SK-N-SH (cell line): ENCODE measurements at regions not wholly inside any gene's neighbourhood (a gene's known extent, or its start where the extent isn't known, plus 50 kb on each side); places are given as distances from the start of the nearest gene placed in this dataset.

Experiments
- CTCF ChIA-PET: fragments of 300-600, 350-600 bp; formaldehyde crosslinking; extraction: SDS; loops from one replicate; lab custom pipeline; 2021; lab: Yijun Ruan, JAX
- POLR2A ChIA-PET: fragments of 350-600 bp; sonication (Branson Sonifier 250); formaldehyde crosslinking; extraction: SDS; loops from one replicate; lab custom pipeline; 2020; ENCODE audit warnings: antibody characterized with exemption, inconsistent platforms; lab: Yijun Ruan, JAX
- DNase-seq: peaks from one replicate; pipeline ENCODE4 v3.0.0; 2012
- H2AFZ ChIP-seq: fragments of 200-600 bp; sonication (generic); 2 replicates; pipeline ENCODE4 v1.8.1; 2016; ENCODE audit warnings: antibody characterized with exemption, mild to moderate bottlenecking, low read depth
- H3F3A ChIP-seq: fragments of 200-600 bp; sonication (generic); replicated peaks from 2 replicates; pipeline ENCODE3; 2016; ENCODE audit warnings: antibody characterized with exemption, mild to moderate bottlenecking; ENCODE audit not compliant: insufficient read depth
- H3K27ac ChIP-seq, 2 experiments: fragments of 200-500 bp in 1 of 2; fragments of 200-600 bp in 1 of 2; sonication (Bioruptor generic) in 1 of 2; sonication (generic), shearing (Covaris generic) in 1 of 2; 2 replicates each; pipeline versions ENCODE4 v1.5.1 to v1.6.1; 2014 to 2016; ENCODE audit warnings: low read depth in 2 of 2, inconsistent platforms in 1 of 2, low read length in 1 of 2, mild to moderate bottlenecking in 1 of 2, mixed read lengths in 1 of 2
- H3K27me3 ChIP-seq: fragments of 200-600 bp; sonication (generic), shearing (Covaris generic); 2 replicates; pipeline ENCODE4 v1.6.1; 2016; ENCODE audit warnings: mixed run types; ENCODE audit not compliant: insufficient read depth
- H3K36me3 ChIP-seq, 2 experiments: fragments of 200-500 bp in 1 of 2; fragments of 200-600 bp in 1 of 2; sonication (Bioruptor generic) in 1 of 2; sonication (generic) in 1 of 2; replicated peaks in 1 of 2; 2 replicates each; pipeline versions ENCODE3 to v1.5.1; 2014 to 2016; ENCODE audit warnings: low read length in 1 of 2, mild to moderate bottlenecking in 1 of 2; ENCODE audit not compliant: insufficient read depth in 2 of 2, control insufficient read depth in 1 of 2
- H3K4me1 ChIP-seq, 2 experiments: fragments of 200-500 bp in 1 of 2; fragments of 200-600 bp in 1 of 2; sonication (Bioruptor generic) in 1 of 2; sonication (generic), shearing (Covaris generic) in 1 of 2; 2 replicates each; pipeline versions ENCODE4 v1.5.1 to v1.6.1; 2014 to 2016; ENCODE audit warnings: low read depth in 1 of 2, low read length in 1 of 2, mixed run types in 1 of 2; ENCODE audit not compliant: insufficient read depth in 2 of 2, control insufficient read depth in 1 of 2
- H3K4me2 ChIP-seq: fragments of 200-600 bp; sonication (generic), shearing (Covaris generic); 2 replicates; pipeline ENCODE4 v1.6.1; 2017; ENCODE audit warnings: mixed run types
- H3K4me3 ChIP-seq, 2 experiments: fragments of 200-500 bp in 1 of 2; fragments of 200-600 bp in 1 of 2; sonication (Bioruptor generic) in 1 of 2; sonication (generic), shearing (Covaris generic) in 1 of 2; 2 replicates each; pipeline versions ENCODE4 v1.5.1 to v1.8.1; 2014 to 2016; ENCODE audit warnings: low read depth in 2 of 2, inconsistent platforms in 1 of 2, low read length in 1 of 2, mild to moderate bottlenecking in 1 of 2, mixed read lengths in 1 of 2, moderate library complexity in 1 of 2
- H3K79me2 ChIP-seq: fragments of 200-600 bp; sonication (generic); 2 replicates; pipeline ENCODE4 v1.8.1; 2017; ENCODE audit warnings: mild to moderate bottlenecking; ENCODE audit not compliant: insufficient read depth
- H3K9ac ChIP-seq: fragments of 200-600 bp; sonication (generic); 2 replicates; pipeline ENCODE4 v1.6.1; 2017; ENCODE audit warnings: mixed run types
- H3K9me2 ChIP-seq: fragments of 200-600 bp; sonication (generic); 2 replicates; pipeline ENCODE4 v1.6.1; 2017; ENCODE audit warnings: mixed run types
- H3K9me3 ChIP-seq: fragments of 200-600 bp; sonication (generic); 2 replicates; pipeline ENCODE4 v1.6.1; 2017; ENCODE audit warnings: mixed run types, mild to moderate bottlenecking, moderate library complexity
- H4K20me1 ChIP-seq: fragments of 200-600 bp; sonication (generic); 2 replicates; pipeline ENCODE4 v1.6.1; 2017; ENCODE audit warnings: mild to moderate bottlenecking, mixed run types; ENCODE audit not compliant: insufficient read depth
- CHD2 ChIP-seq: fragments of 150-350 bp; IDR thresholded peaks from 2 replicates; pipeline ENCODE4 v1.6.1; 2018; ENCODE audit warnings: low read length; ENCODE audit not compliant: partially characterized antibody
- ELF1 ChIP-seq: IDR thresholded peaks from 2 replicates; pipeline ENCODE4 v1.4.0; 2012
- FOXJ3 ChIP-seq: sonication (generic); formaldehyde crosslinking; IDR thresholded peaks from 2 replicates; pipeline ENCODE4 v1.5.1; 2020; ENCODE audit warnings: mild to moderate bottlenecking, missing genetic modification reagents
- GABPA ChIP-seq: IDR thresholded peaks from 2 replicates; pipeline ENCODE4 v1.4.0; 2012; ENCODE audit warnings: low read depth, mild to moderate bottlenecking
- JUND ChIP-seq: IDR thresholded peaks from 2 replicates; pipeline ENCODE4 v1.4.0; 2012
- MEF2A ChIP-seq: IDR thresholded peaks from 2 replicates; pipeline ENCODE4 v1.4.0; 2012; ENCODE audit warnings: low read depth, borderline replicate concordance
- RFX5 ChIP-seq: IDR thresholded peaks from 2 replicates; pipeline ENCODE4 v1.6.1; 2012; ENCODE audit warnings: mild to moderate bottlenecking, improper control_type of control experiment, low read length
- SMC3 ChIP-seq: IDR thresholded peaks from 2 replicates; pipeline ENCODE4 v1.6.1; 2012; ENCODE audit warnings: low read depth, low read length, improper control_type of control experiment
- WGBS: methylation state at CpG from one replicate; pipeline ENCODE4 v1.1.6; 2017; ENCODE audit warnings: low lambda C conversion rate; 5-methylcytosine and 5-hydroxymethylcytosine counted together
- TF ChIP-seq, protein P1 (sequence below): IDR thresholded peaks from 2 replicates; pipeline ENCODE4 v1.6.1; 2012; ENCODE audit warnings: mild to moderate bottlenecking, low read depth, low read length, moderate library complexity
- TF ChIP-seq, protein P2 (sequence below): IDR thresholded peaks from 2 replicates; pipeline ENCODE4 v1.4.0; 2012; ENCODE audit warnings: low read depth, borderline replicate concordance
- TF ChIP-seq, protein P3 (sequence below): IDR thresholded peaks from 2 replicates; pipeline ENCODE4; 2012

DNA sequence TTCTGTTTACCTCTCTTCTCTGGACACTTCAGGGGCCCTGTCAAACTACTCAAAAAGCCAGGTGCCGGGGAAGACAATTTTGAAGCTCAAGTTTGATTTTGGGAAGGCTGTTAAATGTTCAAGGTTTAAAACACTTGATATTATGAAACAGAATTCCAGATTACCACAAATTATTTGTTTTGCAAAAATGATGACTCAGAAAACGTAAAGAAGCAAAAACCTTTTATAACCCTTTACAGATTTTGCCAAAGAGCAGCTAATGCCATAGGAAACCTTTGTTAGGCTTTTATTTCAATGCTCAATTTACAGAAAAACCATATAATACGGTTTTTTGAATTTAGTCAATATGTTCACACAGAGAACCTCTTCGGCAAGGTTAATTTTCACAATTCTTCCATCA lies 593.4 kb upstream of the ZP4 start (continued):
- TF ChIP-seq, protein P1, sequence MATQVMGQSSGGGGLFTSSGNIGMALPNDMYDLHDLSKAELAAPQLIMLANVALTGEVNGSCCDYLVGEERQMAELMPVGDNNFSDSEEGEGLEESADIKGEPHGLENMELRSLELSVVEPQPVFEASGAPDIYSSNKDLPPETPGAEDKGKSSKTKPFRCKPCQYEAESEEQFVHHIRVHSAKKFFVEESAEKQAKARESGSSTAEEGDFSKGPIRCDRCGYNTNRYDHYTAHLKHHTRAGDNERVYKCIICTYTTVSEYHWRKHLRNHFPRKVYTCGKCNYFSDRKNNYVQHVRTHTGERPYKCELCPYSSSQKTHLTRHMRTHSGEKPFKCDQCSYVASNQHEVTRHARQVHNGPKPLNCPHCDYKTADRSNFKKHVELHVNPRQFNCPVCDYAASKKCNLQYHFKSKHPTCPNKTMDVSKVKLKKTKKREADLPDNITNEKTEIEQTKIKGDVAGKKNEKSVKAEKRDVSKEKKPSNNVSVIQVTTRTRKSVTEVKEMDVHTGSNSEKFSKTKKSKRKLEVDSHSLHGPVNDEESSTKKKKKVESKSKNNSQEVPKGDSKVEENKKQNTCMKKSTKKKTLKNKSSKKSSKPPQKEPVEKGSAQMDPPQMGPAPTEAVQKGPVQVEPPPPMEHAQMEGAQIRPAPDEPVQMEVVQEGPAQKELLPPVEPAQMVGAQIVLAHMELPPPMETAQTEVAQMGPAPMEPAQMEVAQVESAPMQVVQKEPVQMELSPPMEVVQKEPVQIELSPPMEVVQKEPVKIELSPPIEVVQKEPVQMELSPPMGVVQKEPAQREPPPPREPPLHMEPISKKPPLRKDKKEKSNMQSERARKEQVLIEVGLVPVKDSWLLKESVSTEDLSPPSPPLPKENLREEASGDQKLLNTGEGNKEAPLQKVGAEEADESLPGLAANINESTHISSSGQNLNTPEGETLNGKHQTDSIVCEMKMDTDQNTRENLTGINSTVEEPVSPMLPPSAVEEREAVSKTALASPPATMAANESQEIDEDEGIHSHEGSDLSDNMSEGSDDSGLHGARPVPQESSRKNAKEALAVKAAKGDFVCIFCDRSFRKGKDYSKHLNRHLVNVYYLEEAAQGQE, result no peak
- TF ChIP-seq, all 33 proteins: peak for 0

DNA sequence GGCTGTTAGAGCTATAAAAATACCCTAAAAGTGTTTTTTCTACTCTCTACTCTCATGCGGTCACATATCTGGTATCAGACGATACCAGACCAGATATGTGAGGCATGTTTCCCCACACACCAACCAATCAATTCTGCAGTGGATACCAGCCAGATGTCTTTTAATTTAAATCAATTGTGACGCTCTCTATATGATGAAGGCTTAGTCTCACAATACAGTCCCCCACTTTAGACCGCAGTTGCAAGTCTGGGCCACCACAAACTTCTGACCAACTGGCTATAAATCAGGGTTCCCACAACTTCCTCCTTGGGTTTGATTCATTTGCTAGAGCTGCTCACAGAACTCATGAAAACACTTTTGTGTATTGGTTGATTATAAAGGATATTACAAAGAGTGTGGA lies 586.1 kb upstream of the ZP4 start:
- Histone ChIP-seq H3K4me3 (no peak overlapping the region), H3K9ac (no peak overlapping the region), H2AFZ (no peak overlapping the region), H3K79me2 (no peaks in the 10 kb centered on the region), H3K27me3 (no peaks in the 10 kb centered on the region), H4K20me1 (no peaks in the 10 kb centered on the region), H3K36me3 (no peaks in the 10 kb centered on the region), H3K27ac (peak overlapping the region in 1 of 2 experiments; percentile 86; a peak in 2 of 4 replicates), H3K4me2 (no peak overlapping the region), H3K9me3 (no peaks in the 10 kb centered on the region), H3F3A (no peaks in the 10 kb centered on the region), H3K4me1 (peaks cover 0 to 18% of the 10 kb centered on the region in 2 experiments; a peak in 2 of 4 replicates), H3K9me2 (no peaks in the 10 kb centered on the region)
- WGBS, result 80% methylated on average over 4 of the region's 4 CpGs
- POLR2A ChIA-PET, result no interaction called here
- DNase-seq, result no peak
- TF ChIP-seq ELF1 (no peak), CHD2 (no peak), SMC3 (no peak), JUND (no peak), FOXJ3 (CRISPR knock-in tag) (no peak), RFX5 (no peak), GABPA (no peak), MEF2A (no peak)
- TF ChIP-seq, protein P2, sequence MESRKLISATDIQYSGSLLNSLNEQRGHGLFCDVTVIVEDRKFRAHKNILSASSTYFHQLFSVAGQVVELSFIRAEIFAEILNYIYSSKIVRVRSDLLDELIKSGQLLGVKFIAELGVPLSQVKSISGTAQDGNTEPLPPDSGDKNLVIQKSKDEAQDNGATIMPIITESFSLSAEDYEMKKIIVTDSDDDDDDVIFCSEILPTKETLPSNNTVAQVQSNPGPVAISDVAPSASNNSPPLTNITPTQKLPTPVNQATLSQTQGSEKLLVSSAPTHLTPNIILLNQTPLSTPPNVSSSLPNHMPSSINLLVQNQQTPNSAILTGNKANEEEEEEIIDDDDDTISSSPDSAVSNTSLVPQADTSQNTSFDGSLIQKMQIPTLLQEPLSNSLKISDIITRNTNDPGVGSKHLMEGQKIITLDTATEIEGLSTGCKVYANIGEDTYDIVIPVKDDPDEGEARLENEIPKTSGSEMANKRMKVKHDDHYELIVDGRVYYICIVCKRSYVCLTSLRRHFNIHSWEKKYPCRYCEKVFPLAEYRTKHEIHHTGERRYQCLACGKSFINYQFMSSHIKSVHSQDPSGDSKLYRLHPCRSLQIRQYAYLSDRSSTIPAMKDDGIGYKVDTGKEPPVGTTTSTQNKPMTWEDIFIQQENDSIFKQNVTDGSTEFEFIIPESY, result no peak
- TF ChIP-seq, protein P3, sequence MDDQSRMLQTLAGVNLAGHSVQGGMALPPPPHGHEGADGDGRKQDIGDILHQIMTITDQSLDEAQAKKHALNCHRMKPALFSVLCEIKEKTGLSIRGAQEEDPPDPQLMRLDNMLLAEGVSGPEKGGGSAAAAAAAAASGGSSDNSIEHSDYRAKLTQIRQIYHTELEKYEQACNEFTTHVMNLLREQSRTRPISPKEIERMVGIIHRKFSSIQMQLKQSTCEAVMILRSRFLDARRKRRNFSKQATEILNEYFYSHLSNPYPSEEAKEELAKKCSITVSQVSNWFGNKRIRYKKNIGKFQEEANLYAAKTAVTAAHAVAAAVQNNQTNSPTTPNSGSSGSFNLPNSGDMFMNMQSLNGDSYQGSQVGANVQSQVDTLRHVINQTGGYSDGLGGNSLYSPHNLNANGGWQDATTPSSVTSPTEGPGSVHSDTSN, result no peak
- CTCF ChIA-PET, result interaction anchor here (1.5 kb wide), 1 partner anchor 239 kb away, joined by 3 read pairs; no protein-coding TSS in a partner anchor
